NCI-H526 treated with DMSO at 0.1 percent for 48 hours (cell line): ENCODE measurements at regions not wholly inside any gene's neighbourhood (a gene's known extent, or its start where the extent isn't known, plus 50 kb on each side); places are given as distances from the start of the nearest gene placed in this dataset.

ENCODE experiments used
- DNase-seq: peaks from one replicate; lab custom pipeline; 2025; lab: John Stamatoyannopoulos, UW

- no peak for DNase-seq
These were observed 327.1 kb downstream of the GLRX3 start for GRCh38 chr10:130463104-130463875.

GRCh38 chr10:130463876-130464364 lies 327.7 kb downstream of the GLRX3 start:
- no peak for DNase-seq

GRCh38 chr10:130464426-130464825 lies 328.2 kb downstream of the GLRX3 start:
- DNase-seq: no peak

- no peak for DNase-seq
These were observed 330.2 kb downstream of the GLRX3 start for GRCh38 chr10:130466271-130466997.

GRCh38 chr10:130470286-130470685 lies 334.1 kb downstream of the GLRX3 start:
- no peak for DNase-seq

GRCh38 chr10:130470973-130471372 lies 334.8 kb downstream of the GLRX3 start:
- no peak for DNase-seq

- DNase-seq: no peak
These were observed 335.3 kb downstream of the GLRX3 start for GRCh38 chr10:130471486-130471885.

- DNase-seq: no peak
These were observed 336.0 kb downstream of the GLRX3 start for GRCh38 chr10:130472236-130472635.

GRCh38 chr10:130474591-130474990 lies 338.4 kb downstream of the GLRX3 start:
- DNase-seq: no peak

GRCh38 chr10:130477360-130477759 lies 341.2 kb downstream of the GLRX3 start:
- no peak for DNase-seq

GRCh38 chr10:130479146-130479545 lies 343.0 kb downstream of the GLRX3 start:
- DNase-seq: no peak

GRCh38 chr10:130479926-130480325 lies 343.7 kb downstream of the GLRX3 start:
- DNase-seq: no peak

- DNase-seq: no peak
These were observed 344.3 kb downstream of the GLRX3 start for GRCh38 chr10:130480491-130480890.

GRCh38 chr10:130481076-130481930 lies 345.1 kb downstream of the GLRX3 start:
- DNase-seq: no peak

- no peak for DNase-seq
These were observed 345.7 kb downstream of the GLRX3 start for GRCh38 chr10:130481936-130482335.

GRCh38 chr10:130483691-130484467 lies 347.7 kb downstream of the GLRX3 start:
- no peak for DNase-seq

GRCh38 chr10:130484468-130485180 lies 348.4 kb downstream of the GLRX3 start:
- no peak for DNase-seq

- no peak for DNase-seq
These were observed 349.2 kb downstream of the GLRX3 start for GRCh38 chr10:130485236-130485957.

- no peak for DNase-seq
These were observed 350.0 kb downstream of the GLRX3 start for GRCh38 chr10:130485958-130486895.
